ENCODE measurements at regions not wholly inside any gene's neighbourhood (a gene's known extent, or its start where the extent isn't known, plus 50 kb on each side); places are given as distances from the start of the nearest gene placed in this dataset.

DNA sequence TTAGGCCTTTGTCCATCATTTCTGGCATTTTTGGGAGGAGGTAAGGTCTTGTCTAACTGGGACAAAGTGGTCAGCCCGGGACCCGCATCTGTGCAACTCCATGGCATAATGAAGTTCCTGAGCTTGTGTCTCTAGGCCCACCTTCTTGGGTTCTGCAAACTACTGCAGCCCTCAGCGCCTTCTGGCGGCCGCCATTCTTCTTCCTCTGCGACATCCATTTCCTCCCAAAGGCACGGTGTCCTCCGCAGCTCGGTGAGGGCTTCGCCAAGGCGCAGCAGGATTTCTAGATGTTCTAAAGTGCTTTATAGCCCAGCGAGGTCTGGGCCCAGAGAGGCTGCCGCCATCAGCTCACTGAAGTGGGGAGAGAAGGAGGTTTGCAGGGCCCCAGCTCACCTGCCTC lies 134.4 kb upstream of the OR4E1 start:
- TF ChIP-seq, protein P1, sequence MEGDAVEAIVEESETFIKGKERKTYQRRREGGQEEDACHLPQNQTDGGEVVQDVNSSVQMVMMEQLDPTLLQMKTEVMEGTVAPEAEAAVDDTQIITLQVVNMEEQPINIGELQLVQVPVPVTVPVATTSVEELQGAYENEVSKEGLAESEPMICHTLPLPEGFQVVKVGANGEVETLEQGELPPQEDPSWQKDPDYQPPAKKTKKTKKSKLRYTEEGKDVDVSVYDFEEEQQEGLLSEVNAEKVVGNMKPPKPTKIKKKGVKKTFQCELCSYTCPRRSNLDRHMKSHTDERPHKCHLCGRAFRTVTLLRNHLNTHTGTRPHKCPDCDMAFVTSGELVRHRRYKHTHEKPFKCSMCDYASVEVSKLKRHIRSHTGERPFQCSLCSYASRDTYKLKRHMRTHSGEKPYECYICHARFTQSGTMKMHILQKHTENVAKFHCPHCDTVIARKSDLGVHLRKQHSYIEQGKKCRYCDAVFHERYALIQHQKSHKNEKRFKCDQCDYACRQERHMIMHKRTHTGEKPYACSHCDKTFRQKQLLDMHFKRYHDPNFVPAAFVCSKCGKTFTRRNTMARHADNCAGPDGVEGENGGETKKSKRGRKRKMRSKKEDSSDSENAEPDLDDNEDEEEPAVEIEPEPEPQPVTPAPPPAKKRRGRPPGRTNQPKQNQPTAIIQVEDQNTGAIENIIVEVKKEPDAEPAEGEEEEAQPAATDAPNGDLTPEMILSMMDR (conservative IDR thresholded peaks at IDR 0.05): no peak
- TF ChIP-seq EZH2 (IDR thresholded peaks at IDR 0.05; ENCODE audit: low read depth): no peak

Measured in PC-9 (cell line).